ENCODE measurements at regions not wholly inside any gene's neighbourhood (a gene's known extent, or its start where the extent isn't known, plus 50 kb on each side); places are given as distances from the start of the nearest gene placed in this dataset.
"Not testable (repeated sequence)": the region's sequence is repeated elsewhere in the genome, so short reads cannot be mapped to it uniquely, and the experiment has no call there.

DNA sequence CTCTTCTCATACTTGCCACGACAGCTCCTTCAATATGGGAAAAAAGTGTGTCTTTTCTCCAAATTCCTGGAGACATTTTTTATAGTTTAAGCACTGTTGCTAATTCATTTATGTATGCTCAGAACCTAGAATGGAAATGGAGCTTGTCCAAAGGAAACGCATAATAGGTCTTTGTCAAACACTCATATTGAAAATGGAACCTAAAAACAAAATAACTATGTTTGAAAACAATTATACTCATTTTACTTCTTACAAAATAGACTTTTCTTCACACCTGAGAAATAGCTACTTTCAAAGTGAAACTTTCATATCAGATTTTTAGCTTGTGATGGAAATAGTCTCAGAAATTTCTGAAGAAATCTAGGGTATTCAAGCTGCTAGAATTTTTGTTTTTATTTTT lies 529.7 kb upstream of the BOD1L1 start:
- no peaks in the 10 kb centered on the region for H3K36me3 ChIP-seq (ENCODE audit: insufficient read depth, insufficient read length, low read length)
- H3K9me3 ChIP-seq (ENCODE audit: insufficient read depth, low read length), result no peaks in the 10 kb centered on the region
- no peak overlapping the region for H3K4me3 ChIP-seq (ENCODE audit: insufficient read length, low read depth)
- no peaks in the 10 kb centered on the region for H3K27me3 ChIP-seq (ENCODE audit: insufficient read depth, insufficient read length)
- H3K9ac ChIP-seq (ENCODE audit: insufficient read length, low read depth), result no peak overlapping the region
- DNase-seq (ENCODE audit: low read depth, low spot score), result no peak
- H3K4me1 ChIP-seq (ENCODE audit: insufficient read depth, insufficient read length), result no peaks in the 10 kb centered on the region
- TF ChIP-seq ZNF274 (IDR thresholded peaks at IDR 0.05; ENCODE audit: low read depth, low read length), result no peak
- no peak for TF ChIP-seq YY1 (IDR thresholded peaks at IDR 0.05; ENCODE audit: insufficient read depth, insufficient read length)
- TF ChIP-seq SUZ12 (IDR thresholded peaks at IDR 0.05; ENCODE audit: extremely low read depth, insufficient read depth, insufficient read length), result no peak

DNA sequence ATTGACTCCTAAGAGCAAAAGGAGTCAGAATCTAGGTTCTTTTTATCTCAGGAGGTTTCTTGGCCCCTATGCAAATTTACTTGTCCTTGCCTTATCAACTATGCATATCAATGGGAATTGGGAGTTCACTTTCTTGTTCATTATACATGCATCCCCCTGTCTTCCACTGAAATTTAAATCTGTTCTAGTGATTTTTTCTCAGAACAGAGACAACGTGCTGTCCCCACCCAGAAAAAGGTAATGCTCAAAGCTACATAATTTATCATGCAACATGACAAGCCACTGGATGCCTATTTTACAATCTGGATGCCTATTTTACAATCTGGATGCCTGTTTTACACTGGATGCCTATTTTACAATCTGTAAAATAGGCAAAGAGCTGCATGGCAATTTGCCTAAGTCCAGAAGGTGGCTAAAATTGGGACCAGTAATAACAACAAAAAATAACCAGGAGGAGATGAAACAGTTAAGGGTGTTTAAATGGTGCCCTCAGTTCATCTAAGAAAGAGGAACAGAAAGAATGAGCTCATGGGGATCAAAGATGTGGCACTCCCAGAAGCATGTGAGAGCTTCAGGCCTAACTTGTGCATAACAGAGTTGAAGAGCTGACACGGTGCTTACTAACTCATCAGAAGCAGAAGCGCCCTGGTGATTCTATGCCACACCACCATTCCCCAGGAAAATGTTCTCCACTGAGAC lies 537.8 kb upstream of the BOD1L1 start:
- Histone ChIP-seq H3K9ac (ENCODE audit: insufficient read length, low read depth) (no peak overlapping the region), H3K9me3 (ENCODE audit: insufficient read depth, low read length) (no peaks in the 10 kb centered on the region), H3K4me1 (ENCODE audit: insufficient read depth, insufficient read length) (no peaks in the 10 kb centered on the region), H3K27me3 (ENCODE audit: insufficient read depth, insufficient read length) (no peaks in the 10 kb centered on the region), H3K36me3 (ENCODE audit: insufficient read depth, insufficient read length, low read length) (no peaks in the 10 kb centered on the region), H3K4me3 (ENCODE audit: insufficient read length, low read depth) (no peak overlapping the region)
- DNase-seq (ENCODE audit: low read depth, low spot score), result no peak
- TF ChIP-seq ZNF274 (IDR thresholded peaks at IDR 0.05; ENCODE audit: low read depth, low read length) (no peak), SUZ12 (IDR thresholded peaks at IDR 0.05; ENCODE audit: extremely low read depth, insufficient read depth, insufficient read length) (no peak), YY1 (IDR thresholded peaks at IDR 0.05; ENCODE audit: insufficient read depth, insufficient read length) (no peak)

DNA sequence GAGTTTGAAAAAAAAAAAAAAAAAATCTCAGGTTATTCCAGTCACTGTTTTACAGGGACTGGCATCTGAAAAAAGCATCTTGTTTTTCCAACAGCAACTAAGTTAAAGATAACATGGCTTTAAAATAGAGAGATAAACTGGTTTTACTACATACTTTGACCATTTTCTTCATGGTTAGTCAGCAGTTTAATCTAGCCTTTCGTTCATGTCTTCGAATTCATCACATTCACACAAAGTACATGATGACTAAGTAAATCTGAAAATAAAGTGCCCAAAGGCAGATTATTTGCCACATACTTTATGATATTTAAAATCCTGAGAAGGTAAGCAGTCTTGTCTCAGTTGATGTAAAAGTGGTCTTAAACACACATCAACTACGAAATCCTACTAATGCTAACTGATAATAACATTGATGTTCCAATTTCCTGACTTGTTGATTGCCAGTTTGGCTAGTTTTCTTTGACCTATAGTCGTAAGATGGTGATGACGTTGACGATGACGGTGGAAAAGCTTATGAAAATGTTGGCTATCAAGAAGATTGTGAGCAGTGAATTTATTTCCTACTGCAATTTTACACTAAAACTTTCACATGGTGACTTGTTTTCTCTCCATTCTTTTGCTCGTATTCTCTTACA lies 540.5 kb upstream of the BOD1L1 start:
- H3K9ac ChIP-seq (ENCODE audit: insufficient read length, low read depth), result no peak overlapping the region
- H3K9me3 ChIP-seq (ENCODE audit: insufficient read depth, low read length), result no peaks in the 10 kb centered on the region

DNA sequence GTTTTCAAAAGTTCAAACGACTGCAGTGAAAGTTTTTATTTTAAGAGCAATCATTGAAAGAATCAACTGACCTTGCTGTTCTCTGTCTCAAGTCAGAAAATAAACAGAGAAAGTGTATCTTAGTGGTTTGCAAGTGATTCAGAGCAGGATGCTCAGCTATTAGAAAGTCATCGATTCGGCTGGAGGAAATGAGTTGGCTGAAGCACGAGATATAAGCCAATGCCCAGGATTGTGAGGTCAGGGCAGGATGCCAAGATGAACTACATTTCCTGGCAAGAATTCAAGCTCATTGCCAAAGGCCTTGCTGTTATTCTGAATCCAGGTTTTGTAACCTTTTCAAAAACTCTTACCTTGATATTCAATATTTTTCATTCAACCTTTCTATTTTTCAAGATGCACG lies 541.4 kb upstream of the BOD1L1 start:
- no peak for DNase-seq (ENCODE audit: low read depth, low spot score)

More for the DNA sequence above, 540.5 kb upstream of the BOD1L1 start:
- Histone ChIP-seq H3K4me1 (ENCODE audit: insufficient read depth, insufficient read length) (no peaks in the 10 kb centered on the region), H3K4me3 (ENCODE audit: insufficient read length, low read depth) (no peak overlapping the region), H3K27me3 (ENCODE audit: insufficient read depth, insufficient read length) (no peaks in the 10 kb centered on the region), H3K36me3 (ENCODE audit: insufficient read depth, insufficient read length, low read length) (no peaks in the 10 kb centered on the region)
- TF ChIP-seq SUZ12 (IDR thresholded peaks at IDR 0.05; ENCODE audit: extremely low read depth, insufficient read depth, insufficient read length), result no peak
- TF ChIP-seq ZNF274 (IDR thresholded peaks at IDR 0.05; ENCODE audit: low read depth, low read length), result no peak
- TF ChIP-seq YY1 (IDR thresholded peaks at IDR 0.05; ENCODE audit: insufficient read depth, insufficient read length), result no peak
- no peak for DNase-seq (ENCODE audit: low read depth, low spot score)

DNA sequence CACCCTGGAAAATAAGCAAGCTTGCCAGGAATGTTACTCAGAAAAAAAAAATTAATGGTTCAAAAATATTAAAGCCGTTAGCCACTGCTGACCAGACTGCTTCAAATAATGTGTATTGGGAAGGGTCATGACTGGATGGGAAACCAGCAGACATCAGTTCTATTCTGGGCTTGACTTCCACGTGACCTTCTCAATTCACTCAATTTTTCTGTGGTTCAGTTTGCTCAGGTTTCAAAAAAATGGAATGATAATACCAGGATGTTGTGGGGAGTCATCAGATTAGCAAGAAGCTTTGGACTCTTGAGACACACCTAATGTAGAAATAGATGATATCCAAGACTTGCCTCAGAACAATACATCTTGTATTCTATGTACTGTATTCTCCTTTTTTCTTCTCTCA lies 541.9 kb upstream of the BOD1L1 start:
- TF ChIP-seq ZNF274 (IDR thresholded peaks at IDR 0.05; ENCODE audit: low read depth, low read length) (no peak), SUZ12 (IDR thresholded peaks at IDR 0.05; ENCODE audit: extremely low read depth, insufficient read depth, insufficient read length) (no peak), YY1 (IDR thresholded peaks at IDR 0.05; ENCODE audit: insufficient read depth, insufficient read length) (no peak)
- no peak for DNase-seq (ENCODE audit: low read depth, low spot score)
- Histone ChIP-seq H3K36me3 (ENCODE audit: insufficient read depth, insufficient read length, low read length) (no peaks in the 10 kb centered on the region), H3K9ac (ENCODE audit: insufficient read length, low read depth) (no peak overlapping the region), H3K27me3 (ENCODE audit: insufficient read depth, insufficient read length) (no peaks in the 10 kb centered on the region), H3K9me3 (ENCODE audit: insufficient read depth, low read length) (no peaks in the 10 kb centered on the region; the same call in 1 of the 2 replicates), H3K4me1 (ENCODE audit: insufficient read depth, insufficient read length) (no peaks in the 10 kb centered on the region), H3K4me3 (ENCODE audit: insufficient read length, low read depth) (no peak overlapping the region)

More for the DNA sequence above, 541.4 kb upstream of the BOD1L1 start:
- no peaks in the 10 kb centered on the region; the same call in 1 of the 2 replicates for H3K9me3 ChIP-seq (ENCODE audit: insufficient read depth, low read length)
- no peaks in the 10 kb centered on the region for H3K36me3 ChIP-seq (ENCODE audit: insufficient read depth, insufficient read length, low read length)
- no peak overlapping the region for H3K9ac ChIP-seq (ENCODE audit: insufficient read length, low read depth)
- H3K4me1 ChIP-seq (ENCODE audit: insufficient read depth, insufficient read length), result no peaks in the 10 kb centered on the region
- no peak overlapping the region for H3K4me3 ChIP-seq (ENCODE audit: insufficient read length, low read depth)
- TF ChIP-seq SUZ12 (IDR thresholded peaks at IDR 0.05; ENCODE audit: extremely low read depth, insufficient read depth, insufficient read length) (no peak), YY1 (IDR thresholded peaks at IDR 0.05; ENCODE audit: insufficient read depth, insufficient read length) (no peak), ZNF274 (IDR thresholded peaks at IDR 0.05; ENCODE audit: low read depth, low read length) (no peak)
- no peaks in the 10 kb centered on the region for H3K27me3 ChIP-seq (ENCODE audit: insufficient read depth, insufficient read length)

DNA sequence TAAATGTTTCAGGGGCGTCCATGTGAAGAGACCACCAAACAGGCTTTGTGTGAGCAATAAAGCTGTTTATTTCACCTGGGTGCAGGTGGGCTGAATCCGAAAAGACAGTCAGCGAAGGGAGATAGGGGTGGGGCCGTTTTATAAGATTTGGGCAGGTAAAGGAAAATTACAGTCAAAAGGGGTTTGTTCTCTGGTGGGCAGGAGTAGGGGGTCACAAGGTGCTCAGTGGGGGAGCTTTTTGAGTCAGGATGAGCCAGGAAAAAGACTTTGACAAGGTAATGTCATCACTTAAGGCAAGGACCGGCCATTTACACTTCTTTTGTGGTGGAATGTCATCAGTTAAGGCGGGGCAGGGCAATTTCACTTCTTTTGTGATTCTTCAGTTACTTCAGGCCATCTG lies 542.4 kb upstream of the BOD1L1 start:
- DNase-seq (ENCODE audit: low read depth, low spot score); H3K27me3 ChIP-seq (ENCODE audit: insufficient read depth, insufficient read length); H3K9me3 ChIP-seq (ENCODE audit: insufficient read depth, low read length); H3K4me3 ChIP-seq (ENCODE audit: insufficient read length, low read depth); H3K36me3 ChIP-seq (ENCODE audit: insufficient read depth, insufficient read length, low read length); H3K4me1 ChIP-seq (ENCODE audit: insufficient read depth, insufficient read length); H3K9ac ChIP-seq (ENCODE audit: insufficient read length, low read depth): not testable (repeated sequence)

DNA sequence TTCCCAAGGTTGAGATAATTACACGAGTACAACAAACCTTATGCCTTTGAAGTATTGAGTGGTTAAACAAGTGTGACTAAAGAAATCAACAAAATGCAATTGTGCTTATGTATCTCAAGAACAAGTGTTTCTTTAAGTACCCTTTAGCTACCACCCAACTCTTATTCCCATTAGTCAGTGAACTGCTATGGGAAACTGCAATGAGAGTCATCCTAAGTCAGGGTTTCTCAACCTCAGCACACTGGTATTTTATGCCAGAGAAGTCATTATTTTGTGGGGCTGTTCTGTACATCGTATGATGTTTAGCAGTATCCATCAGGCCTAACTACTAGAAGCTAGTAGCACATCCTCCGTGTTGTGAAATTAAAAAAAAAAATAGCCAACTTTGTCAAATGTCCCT lies 549.1 kb upstream of the BOD1L1 start:
- H3K27me3 ChIP-seq (ENCODE audit: insufficient read depth, insufficient read length), result no peaks in the 10 kb centered on the region
- no peak for TF ChIP-seq YY1 (IDR thresholded peaks at IDR 0.05; ENCODE audit: insufficient read depth, insufficient read length)
- TF ChIP-seq ZNF274 (IDR thresholded peaks at IDR 0.05; ENCODE audit: low read depth, low read length), result no peak
- no peak for TF ChIP-seq SUZ12 (IDR thresholded peaks at IDR 0.05; ENCODE audit: extremely low read depth, insufficient read depth, insufficient read length)
- H3K9ac ChIP-seq (ENCODE audit: insufficient read length, low read depth), result no peak overlapping the region
- H3K9me3 ChIP-seq (ENCODE audit: insufficient read depth, low read length), result peaks cover 4% of the 10 kb centered on the region; the same call in 1 of the 2 replicates
- no peaks in the 10 kb centered on the region for H3K4me1 ChIP-seq (ENCODE audit: insufficient read depth, insufficient read length)
- H3K4me3 ChIP-seq (ENCODE audit: insufficient read length, low read depth), result no peak overlapping the region
- no peaks in the 10 kb centered on the region for H3K36me3 ChIP-seq (ENCODE audit: insufficient read depth, insufficient read length, low read length)
- DNase-seq (ENCODE audit: low read depth, low spot score), result no peak

All from NT2/D1 (cell line).